ENCODE measurements at regions not wholly inside any gene's neighbourhood (a gene's known extent, or its start where the extent isn't known, plus 50 kb on each side); places are given as distances from the start of the nearest gene placed in this dataset.

- intact Hi-C loops (cut with micrococcal nuclease; ENCODE audit: unreplicated experiment) (loop anchor here (10.0 kb wide), 1 partner anchor 524 kb away; no protein-coding TSS in a partner anchor), in situ Hi-C loops (cut with HindIII; ENCODE audit: low pct_unique_long_range_greater_than_20kb, low sequenced_read_pairs) (no loop called here)
- no peak for TF ChIP-seq TCF7L2 (IDR thresholded peaks at IDR 0.05; ENCODE audit: low read depth, low read length)
- no peak for TF ChIP-seq REST (IDR thresholded peaks at IDR 0.05; ENCODE audit: insufficient read depth in 1 of 2, low read depth in 2 of 2, low read length in 1 of 2)
- no peak for TF ChIP-seq SIN3A (IDR thresholded peaks at IDR 0.05; ENCODE audit: borderline replicate concordance, insufficient read depth, low read depth, low read length)
- no peak for TF ChIP-seq CTCF (IDR thresholded peaks at IDR 0.05)
- no peak for TF ChIP-seq POLR2AphosphoS5 (IDR thresholded peaks at IDR 0.05; ENCODE audit: low read depth, low read length)
- no TSS peak for BruUV-seq (replicated peaks)
- Histone ChIP-seq H3K36me3 (ENCODE audit: control insufficient read depth, insufficient read depth, low read length) (no peaks in the 10 kb centered on the region), H3K4me1 (ENCODE audit: control insufficient read depth, insufficient read depth, low read length) (no peaks in the 10 kb centered on the region), H3K4me3 (ENCODE audit: low read depth in 2 of 2, low read length in 2 of 2) (no peak overlapping the region), H3K9me3 (ENCODE audit: control insufficient read depth, insufficient read depth, low read depth, low read length) (no peaks in the 10 kb centered on the region), H3K27ac (ENCODE audit: low read length) (no peak overlapping the region), H3K27me3 (ENCODE audit: control insufficient read depth, insufficient read depth, low read length) (peaks cover 2% of the 10 kb centered on the region; the same call in 1 of the 2 replicates)
- DNase-seq (ENCODE audit: low read depth, low spot score) (no peak), ATAC-seq (no peak)
- ChIA-PET POLR2A (no interaction called here), CTCF (no interaction called here)
These were observed 193.1 kb upstream of the CXCR4 start for GRCh38 chr2:136310797-136311603.

- ATAC-seq (peak; percentile 56), DNase-seq (ENCODE audit: low read depth, low spot score) (no peak)
- intact Hi-C loops (cut with micrococcal nuclease; ENCODE audit: unreplicated experiment) = loop anchor here (10.0 kb wide), 1 partner anchor 525 kb away; no protein-coding TSS in a partner anchor
- in situ Hi-C loops (cut with HindIII; ENCODE audit: low pct_unique_long_range_greater_than_20kb, low sequenced_read_pairs) = no loop called here
- no peaks in the 10 kb centered on the region for H3K9me3 ChIP-seq (ENCODE audit: control insufficient read depth, insufficient read depth, low read depth, low read length)
- BruUV-seq (replicated peaks) = no TSS peak
- no peak overlapping the region for H3K4me3 ChIP-seq (ENCODE audit: low read depth in 2 of 2, low read length in 2 of 2)
- H3K27ac ChIP-seq (ENCODE audit: low read length) = no peak overlapping the region
- 0 out of 2 replicates have a peak, but pooled peaks cover 2% of the 10 kb centered on the region for H3K27me3 ChIP-seq (ENCODE audit: control insufficient read depth, insufficient read depth, low read length)
- H3K4me1 ChIP-seq (ENCODE audit: control insufficient read depth, insufficient read depth, low read length) = no peaks in the 10 kb centered on the region
- POLR2A ChIA-PET = no interaction called here
- TF ChIP-seq REST (IDR thresholded peaks at IDR 0.05; ENCODE audit: insufficient read depth in 1 of 2, low read depth in 2 of 2, low read length in 1 of 2) (no peak), TCF7L2 (IDR thresholded peaks at IDR 0.05; ENCODE audit: low read depth, low read length) (no peak), POLR2AphosphoS5 (IDR thresholded peaks at IDR 0.05; ENCODE audit: low read depth, low read length) (no peak), CTCF (IDR thresholded peaks at IDR 0.05) (no peak)
- CTCF ChIA-PET = no interaction called here
- H3K36me3 ChIP-seq (ENCODE audit: control insufficient read depth, insufficient read depth, low read length) = no peaks in the 10 kb centered on the region
These were observed 192.1 kb upstream of the CXCR4 start for GRCh38 chr2:136310005-136310495.
